A673 (cell line): ENCODE measurements at regions not wholly inside any gene's neighbourhood (a gene's known extent, or its start where the extent isn't known, plus 50 kb on each side); places are given as distances from the start of the nearest gene placed in this dataset.

Experiments
- BruUV-seq: library from RNA; stranded (reverse); fragments of 400-500 nt; replicated peaks from 2 replicates; lab custom pipeline; 2021; lab: Mats Ljungman, UMichigan
- CTCF ChIA-PET: fragments of 300-600 bp; sonication (Branson Sonifier 250); formaldehyde crosslinking; loops from one replicate; lab custom pipeline; 2022; ENCODE audit warnings: antibody characterized with exemption; lab: Charles Lee
- POLR2A ChIA-PET: fragments of 300-600 bp; sonication (Branson Sonifier 250); formaldehyde crosslinking; loops from one replicate; lab custom pipeline; 2022; ENCODE audit warnings: antibody characterized with exemption; ENCODE audit not compliant: low non-redundant PET; lab: Charles Lee
- DNase-seq: peaks from one replicate; pipeline ENCODE4 v3.0.0-alpha.2; 2015; ENCODE audit warnings: low spot score
- H3K27ac ChIP-seq: fragments of 200-600 bp; sonication (generic); 2 replicates; pipeline ENCODE4 v1.5.1; 2016; ENCODE audit warnings: mixed run types, low read depth, mild to moderate bottlenecking, mixed read lengths, antibody characterized with exemption, low read length; ENCODE audit not compliant: poor library complexity, severe bottlenecking
- H3K27me3 ChIP-seq: fragments of 200-600 bp; sonication (generic); replicated peaks from 2 replicates; pipeline ENCODE4 v1.6.1; 2017; ENCODE audit warnings: mixed run types, low read depth, mild to moderate bottlenecking, mixed read lengths, antibody characterized with exemption, low read length; ENCODE audit not compliant: insufficient read depth, poor library complexity
- H3K36me3 ChIP-seq: fragments of 200-600 bp; sonication (generic); 2 replicates; pipeline ENCODE4 v1.6.1; 2016; ENCODE audit warnings: mixed run types, mild to moderate bottlenecking, mixed read lengths, antibody characterized with exemption, low read length; ENCODE audit not compliant: insufficient read depth, poor library complexity, severe bottlenecking
- H3K4me1 ChIP-seq: fragments of 200-600 bp; sonication (generic); 2 replicates; pipeline ENCODE4 v1.6.1; 2017; ENCODE audit warnings: mixed run types, mild to moderate bottlenecking, mixed read lengths, antibody characterized with exemption, low read length; ENCODE audit not compliant: insufficient read depth, poor library complexity, severe bottlenecking
- H3K4me3 ChIP-seq: fragments of 200-600 bp; sonication (generic); 2 replicates; pipeline ENCODE4 v1.5.1; 2016; ENCODE audit warnings: low read depth, mixed run types, mild to moderate bottlenecking, mixed read lengths, low read length; ENCODE audit not compliant: poor library complexity, severe bottlenecking
- H3K9me3 ChIP-seq: fragments of 200-600 bp; sonication (generic); 2 replicates; pipeline ENCODE4 v1.6.1; 2016; ENCODE audit warnings: mixed run types, low read depth, mild to moderate bottlenecking, mixed read lengths, antibody characterized with exemption, low read length; ENCODE audit not compliant: poor library complexity, severe bottlenecking
- CTCF ChIP-seq: fragments of 300-800, 200-600 bp; sonication (generic); conservative IDR thresholded peaks from 2 replicates; pipeline ENCODE4 v1.5.1; 2017; ENCODE audit warnings: low read depth, mild to moderate bottlenecking, antibody characterized with exemption, low read length, moderate library complexity, mixed read lengths
- EZH2 ChIP-seq: fragments of 200-600 bp; sonication (generic); IDR thresholded peaks from 2 replicates; pipeline ENCODE4 v1.6.1; 2017; ENCODE audit warnings: borderline replicate concordance, low read depth, mild to moderate bottlenecking, mixed read lengths, antibody characterized with exemption, low read length; ENCODE audit not compliant: poor library complexity, severe bottlenecking
- intact Hi-C: fragments of 100-400 bp; cut with micrococcal nuclease; formaldehyde crosslinking; loops from one replicate; pipeline ENCODE4 v1.10.0; 2022; ENCODE audit not compliant: unreplicated experiment

- TF ChIP-seq EZH2 (no peak), CTCF (no peak)
- ChIA-PET POLR2A (no interaction called here), CTCF (no interaction called here)
- H3K36me3 ChIP-seq, result no peaks in the 10 kb centered on the region
- BruUV-seq, result no TSS peak
- intact Hi-C loops, result no loop called here
- no peaks in the 10 kb centered on the region for H3K9me3 ChIP-seq
- H3K27ac ChIP-seq, result no peak overlapping the region
- DNase-seq, result no peak
- no peaks in the 10 kb centered on the region for H3K4me1 ChIP-seq
- no peaks in the 10 kb centered on the region for H3K27me3 ChIP-seq
- H3K4me3 ChIP-seq, result no peak overlapping the region
Observed at GRCh38 chr1:222074317-222074716, 332.4 kb upstream of the DUSP10 start.

GRCh38 chr1:222073307-222073995, 331.6 kb upstream of the DUSP10 start:
- Histone ChIP-seq H3K9me3 (no peaks in the 10 kb centered on the region), H3K27me3 (no peaks in the 10 kb centered on the region), H3K36me3 (no peaks in the 10 kb centered on the region), H3K4me3 (no peak overlapping the region), H3K4me1 (no peaks in the 10 kb centered on the region), H3K27ac (no peak overlapping the region)
- no peak for TF ChIP-seq CTCF
- TF ChIP-seq EZH2, result no peak
- CTCF ChIA-PET, result no interaction called here
- POLR2A ChIA-PET, result no interaction called here
- no peak for DNase-seq
- intact Hi-C loops, result no loop called here
- BruUV-seq, result no TSS peak

GRCh38 chr1:222071387-222071786, 329.5 kb upstream of the DUSP10 start:
- Histone ChIP-seq H3K4me3 (no peak overlapping the region), H3K27me3 (no peaks in the 10 kb centered on the region), H3K4me1 (no peaks in the 10 kb centered on the region), H3K27ac (no peak overlapping the region), H3K36me3 (no peaks in the 10 kb centered on the region), H3K9me3 (no peaks in the 10 kb centered on the region)
- no peak for TF ChIP-seq CTCF
- no peak for TF ChIP-seq EZH2
- no peak for DNase-seq
- ChIA-PET CTCF (no interaction called here), POLR2A (no interaction called here)
- no TSS peak for BruUV-seq
- intact Hi-C loops, result no loop called here
